ENCODE measurements at regions not wholly inside any gene's neighbourhood (a gene's known extent, or its start where the extent isn't known, plus 50 kb on each side); places are given as distances from the start of the nearest gene placed in this dataset.

- Histone ChIP-seq H2BK15ac (ENCODE audit: low read depth, low read length) (no peak overlapping the region), H3K56ac (ENCODE audit: extremely low read depth, insufficient read depth, low read length) (no peak overlapping the region), H3K4ac (ENCODE audit: low read depth, low read length) (peak overlapping the region; percentile 50; the same call in 1 of the 2 replicates), H3K27me3 (ENCODE audit: control insufficient read depth, insufficient read depth, low read length) (no peaks in the 10 kb centered on the region), H3K79me1 (ENCODE audit: low read depth in 1 of 2, low read length in 2 of 2) (no peaks in the 10 kb centered on the region), H3K9me1 (ENCODE audit: insufficient read depth, low read length) (peaks cover 10% of the 10 kb centered on the region), H3K4me1 (ENCODE audit: control insufficient read depth, insufficient read depth, low read length) (peaks cover 6% of the 10 kb centered on the region), H3K14ac (replicated peaks; ENCODE audit: low read depth, low read length) (no peak overlapping the region; the same call in 1 of the 2 replicates), H2AFZ (replicated peaks; ENCODE audit: low read length, poor library complexity) (no peak overlapping the region), H3K4me2 (ENCODE audit: low read depth, low read length) (no peak overlapping the region), H4K91ac (ENCODE audit: insufficient read depth, low read depth, low read length) (no peak overlapping the region), H4K5ac (ENCODE audit: low read depth, low read length) (no peak overlapping the region), H3K9ac (ENCODE audit: low read depth, low read length) (no peak overlapping the region), H3K36me3 (ENCODE audit: control insufficient read depth, insufficient read depth, low read length) (no peaks in the 10 kb centered on the region), H3K9me3 (ENCODE audit: control insufficient read depth, insufficient read depth, low read length) (no peaks in the 10 kb centered on the region), H2BK5ac (ENCODE audit: low read depth, low read length, poor library complexity, severe bottlenecking) (no peak overlapping the region), H2BK120ac (ENCODE audit: low read depth, low read length) (no peak overlapping the region), H3K27ac (ENCODE audit: insufficient read depth, low read length) (no peak overlapping the region), H3K23ac (ENCODE audit: low read depth, low read length) (no peak overlapping the region), H3K18ac (ENCODE audit: low read depth, low read length) (no peak overlapping the region), H2AK9ac (replicated peaks; ENCODE audit: low read depth, low read length, poor library complexity) (no peak overlapping the region), H2BK20ac (ENCODE audit: low read depth, low read length) (no peak overlapping the region), H4K8ac (ENCODE audit: low read depth in 2 of 2, low read length in 2 of 2) (no peak overlapping the region), H2AK5ac (ENCODE audit: low read depth, low read length) (no peak overlapping the region), H4K20me1 (ENCODE audit: insufficient read depth, low read length) (no peaks in the 10 kb centered on the region), H3K4me3 (ENCODE audit: insufficient read depth, low read depth, low read length) (no peak overlapping the region)
- ChIA-PET CTCF (no interaction called here), POLR2A (ENCODE audit: unreplicated experiment) (no interaction called here)
- intact Hi-C loops (cut with micrococcal nuclease) (no loop called here), dilution Hi-C loops (cut with HindIII; ENCODE audit: low sequenced_read_pairs, unreplicated experiment) (no loop called here), in situ Hi-C loops (cut with MboI; ENCODE audit: low sequenced_read_pairs) (no loop called here)
- ATAC-seq (ENCODE audit: low read depth) (no peak), DNase-seq (peak; percentile 48)
- no CpG with 5 or more reads among the region's 1 CpG for WGBS, 2 experiments (ENCODE audit: extremely low coverage in 2 of 2, insufficient read length in 1 of 2)
- TF ChIP-seq CEBPB (IDR thresholded peaks at IDR 0.05; ENCODE audit: low read depth, low read length) (peak; percentile 76), RAD21 (IDR thresholded peaks at IDR 0.05; ENCODE audit: low read length) (no peak)
- BruUV-seq (replicated peaks), result no TSS peak
Observed at GRCh38 chr7:110307776-110308175, 783.2 kb upstream of the LRRN3 start.
